LNCaP clone FGC (cell line): ENCODE measurements at regions not wholly inside any gene's neighbourhood (a gene's known extent, or its start where the extent isn't known, plus 50 kb on each side); places are given as distances from the start of the nearest gene placed in this dataset.

ENCODE experiments used
- DNase-seq: peaks from one replicate; pipeline ENCODE4 v3.0.0-alpha.2; 2011; ENCODE audit warnings: low read depth
- H3K4me3 ChIP-seq: 2 replicates; pipeline ENCODE4 v1.5.1; 2011; ENCODE audit warnings: mild to moderate bottlenecking, low read depth, low read length, control low read depth
- TF ChIP-seq, protein P1 (sequence below): IDR thresholded peaks from 2 replicates; pipeline ENCODE4 v1.5.1; 2012; ENCODE audit warnings: mild to moderate bottlenecking; ENCODE audit not compliant: control insufficient read depth, insufficient read depth; ENCODE audit errors: extremely low read depth

DNA sequence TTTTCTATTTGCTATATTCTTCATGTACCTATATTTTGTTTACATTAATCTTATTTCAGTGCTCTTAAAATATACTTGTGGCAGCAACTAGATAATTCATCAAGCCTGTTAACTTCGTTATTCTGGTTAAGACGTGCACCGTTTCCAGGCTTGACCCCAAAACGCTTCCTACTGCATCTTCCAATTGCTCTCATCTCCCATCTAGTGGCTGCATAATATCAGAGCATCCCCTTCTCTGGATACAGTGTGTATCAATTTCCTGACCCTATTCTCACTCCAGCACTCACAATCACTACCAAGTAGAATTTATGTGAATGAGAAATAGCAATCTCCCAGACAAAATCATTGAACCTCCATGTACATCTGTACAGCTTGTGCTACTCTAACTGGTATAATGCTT, 1280.3 kb upstream of the B3GALT2 start:
- TF ChIP-seq, protein P1, sequence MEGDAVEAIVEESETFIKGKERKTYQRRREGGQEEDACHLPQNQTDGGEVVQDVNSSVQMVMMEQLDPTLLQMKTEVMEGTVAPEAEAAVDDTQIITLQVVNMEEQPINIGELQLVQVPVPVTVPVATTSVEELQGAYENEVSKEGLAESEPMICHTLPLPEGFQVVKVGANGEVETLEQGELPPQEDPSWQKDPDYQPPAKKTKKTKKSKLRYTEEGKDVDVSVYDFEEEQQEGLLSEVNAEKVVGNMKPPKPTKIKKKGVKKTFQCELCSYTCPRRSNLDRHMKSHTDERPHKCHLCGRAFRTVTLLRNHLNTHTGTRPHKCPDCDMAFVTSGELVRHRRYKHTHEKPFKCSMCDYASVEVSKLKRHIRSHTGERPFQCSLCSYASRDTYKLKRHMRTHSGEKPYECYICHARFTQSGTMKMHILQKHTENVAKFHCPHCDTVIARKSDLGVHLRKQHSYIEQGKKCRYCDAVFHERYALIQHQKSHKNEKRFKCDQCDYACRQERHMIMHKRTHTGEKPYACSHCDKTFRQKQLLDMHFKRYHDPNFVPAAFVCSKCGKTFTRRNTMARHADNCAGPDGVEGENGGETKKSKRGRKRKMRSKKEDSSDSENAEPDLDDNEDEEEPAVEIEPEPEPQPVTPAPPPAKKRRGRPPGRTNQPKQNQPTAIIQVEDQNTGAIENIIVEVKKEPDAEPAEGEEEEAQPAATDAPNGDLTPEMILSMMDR: 0 out of 2 replicates have a peak, but pooled peaks have one; percentile 23
- no peak for DNase-seq
- H3K4me3 ChIP-seq: no peak overlapping the region

DNA sequence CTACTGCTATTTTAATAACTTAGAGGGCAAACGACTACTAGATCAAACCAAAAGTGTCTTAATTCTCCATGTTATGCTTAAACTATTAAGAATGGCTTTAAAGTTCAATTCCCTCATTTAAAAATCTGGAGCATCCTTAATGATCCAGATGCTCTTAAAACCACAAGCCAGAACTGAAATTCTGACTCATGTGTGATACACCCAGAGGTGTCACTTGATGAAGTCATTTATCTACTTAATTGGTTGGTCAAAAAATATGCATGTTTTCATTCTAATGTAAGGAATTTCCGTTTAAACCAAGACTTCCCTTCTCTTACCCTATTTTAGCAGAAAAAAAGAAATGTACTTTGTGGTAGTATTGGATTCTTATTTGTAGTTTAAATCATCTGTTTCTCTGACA, 1261.2 kb upstream of the B3GALT2 start:
- no peak overlapping the region for H3K4me3 ChIP-seq
- no peak for DNase-seq
- TF ChIP-seq, protein P1: no peak

DNA sequence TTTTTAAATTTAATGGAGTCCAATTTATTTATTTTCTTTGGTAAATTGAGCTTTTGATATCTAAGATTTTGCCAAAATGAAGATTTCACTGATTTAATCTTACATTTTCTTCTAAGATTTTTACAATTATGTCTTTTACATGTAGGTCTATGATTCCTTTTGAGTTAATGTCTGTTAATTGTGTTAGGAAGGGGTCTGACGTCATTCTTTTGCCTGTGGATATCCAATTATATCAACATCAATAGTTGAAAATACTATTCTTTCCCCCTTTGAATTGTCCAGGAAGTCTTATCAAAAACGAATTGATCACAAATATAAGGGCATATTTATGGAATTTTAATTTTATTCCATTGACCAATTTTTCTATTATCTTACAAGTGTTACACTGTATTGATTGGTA, 1258.8 kb upstream of the B3GALT2 start:
- no peak overlapping the region for H3K4me3 ChIP-seq
- TF ChIP-seq, protein P1: no peak
- DNase-seq: no peak

DNA sequence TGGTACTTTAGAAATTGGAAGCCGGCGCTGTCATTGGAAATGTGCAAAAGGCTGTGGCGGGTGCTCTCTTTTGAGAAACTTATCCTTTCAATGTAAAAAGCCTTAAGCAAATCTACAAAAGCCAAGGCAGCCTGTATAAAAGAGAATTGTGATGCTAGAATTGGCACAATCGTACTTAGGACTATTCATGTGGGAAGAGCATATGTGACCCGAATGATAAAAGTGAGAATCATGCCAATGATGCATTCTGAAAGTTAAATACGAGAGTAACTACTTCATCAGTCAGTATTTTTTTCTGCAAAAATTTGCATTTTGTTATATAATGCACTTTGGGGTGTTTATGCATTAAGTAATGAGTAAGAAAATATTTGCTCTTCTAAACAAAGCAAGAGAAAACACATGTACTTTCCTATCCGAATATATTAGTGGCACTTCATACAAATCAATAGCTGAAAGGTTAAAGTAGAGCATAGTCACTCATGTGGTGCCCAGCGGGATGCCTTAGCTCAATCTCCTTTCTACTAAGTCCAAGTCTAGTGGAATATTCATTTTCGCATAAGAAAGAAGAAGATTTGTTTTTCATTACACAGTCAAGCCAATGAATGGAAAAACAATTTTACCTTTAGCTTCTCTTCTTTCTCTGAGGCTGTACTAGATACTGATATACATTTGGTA, 1256.6 kb upstream of the B3GALT2 start:
- TF ChIP-seq, protein P1: no peak
- no peak for DNase-seq
- no peak overlapping the region for H3K4me3 ChIP-seq

DNA sequence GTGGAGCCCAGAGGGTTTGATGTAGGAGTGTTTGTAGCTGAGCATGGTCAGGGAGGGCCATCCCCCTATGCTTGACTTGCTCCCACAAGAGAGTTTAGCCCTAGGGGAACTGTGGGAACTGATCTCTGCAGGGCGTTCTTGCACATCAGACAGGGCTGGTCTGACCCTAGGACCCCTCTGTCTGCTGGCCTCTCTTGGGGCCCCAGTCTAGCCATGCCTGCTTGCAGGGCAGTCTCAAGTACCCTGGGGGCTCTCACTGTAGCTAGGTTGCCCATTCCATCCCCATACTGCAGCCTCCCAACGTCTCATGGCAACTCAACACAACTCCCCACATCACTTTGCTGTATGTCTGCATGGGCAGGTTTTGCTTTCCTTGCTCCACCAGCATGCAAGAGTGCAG, 1250.7 kb upstream of the B3GALT2 start:
- no peak overlapping the region for H3K4me3 ChIP-seq
- TF ChIP-seq, protein P1: no peak
- no peak for DNase-seq

DNA sequence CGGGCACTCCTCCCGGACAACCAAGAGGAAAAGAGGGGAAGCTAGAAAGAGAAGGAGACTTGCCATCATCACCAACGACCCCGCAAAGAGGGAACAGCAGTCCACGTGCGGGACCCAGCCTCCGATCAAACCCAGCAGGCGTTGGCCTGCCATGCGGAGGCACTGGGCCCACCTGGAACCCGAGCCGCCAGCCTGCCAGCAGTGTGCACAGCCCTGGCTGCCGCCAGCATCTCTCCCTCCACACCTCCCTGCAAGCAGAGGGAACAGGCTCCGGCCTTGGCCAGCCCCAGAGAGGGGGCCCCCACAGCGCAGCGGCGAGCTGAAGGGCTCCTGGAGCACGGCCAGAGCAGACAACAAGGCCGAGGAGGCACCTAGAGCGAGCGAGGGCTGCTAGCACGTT, 1244.7 kb upstream of the B3GALT2 start:
- TF ChIP-seq, protein P1: no peak
- DNase-seq: no peak
- no peak overlapping the region for H3K4me3 ChIP-seq

DNA sequence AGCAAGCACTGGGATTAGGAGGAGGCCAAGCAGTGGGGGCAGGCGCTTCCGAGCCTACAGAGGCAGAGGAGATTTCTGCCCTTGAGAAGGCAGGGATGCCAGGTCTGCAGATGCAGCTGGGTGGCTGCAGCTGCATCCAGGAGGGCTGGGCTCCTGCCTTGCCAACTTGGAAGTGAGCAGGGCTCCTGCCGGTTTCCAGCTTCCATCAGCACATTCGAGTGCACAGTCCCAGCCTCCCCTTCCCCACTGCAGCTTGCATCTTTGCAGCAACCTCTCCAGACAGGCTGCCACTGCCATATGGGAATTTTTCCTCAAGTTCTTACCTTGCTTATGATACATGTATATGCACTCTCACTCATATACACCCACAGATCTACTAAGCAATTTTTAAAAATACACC, 1234.3 kb upstream of the B3GALT2 start:
- no peak for DNase-seq
- TF ChIP-seq, protein P1: no peak

More for the DNA sequence above, 1234.3 kb upstream of the B3GALT2 start:
- no peak overlapping the region for H3K4me3 ChIP-seq
